H9 (cell line): ENCODE measurements at regions not wholly inside any gene's neighbourhood (a gene's known extent, or its start where the extent isn't known, plus 50 kb on each side); places are given as distances from the start of the nearest gene placed in this dataset.

ENCODE experiments used
- DNase-seq: peaks from one replicate; pipeline ENCODE4 v3.0.0-alpha.2; 2017
- H2AFZ ChIP-seq: one replicate; pipeline ENCODE4 v1.6.1; 2013; ENCODE audit warnings: mild to moderate bottlenecking, low read length, control low read depth, moderate library complexity
- H2AK5ac ChIP-seq: 2 replicates; pipeline ENCODE4 v1.6.1; 2013; ENCODE audit warnings: low read length, control low read depth, mixed read lengths; ENCODE audit not compliant: insufficient read length
- H2BK120ac ChIP-seq: one replicate; pipeline ENCODE4 v1.6.1; 2013; ENCODE audit warnings: low read depth, mild to moderate bottlenecking, low read length, control low read depth, inconsistent platforms; ENCODE audit not compliant: poor library complexity, severe bottlenecking
- H2BK12ac ChIP-seq: 2 replicates; pipeline ENCODE4 v1.6.1; 2013; ENCODE audit warnings: low read length, control low read depth, mixed read lengths, low read depth; ENCODE audit not compliant: insufficient read length
- H2BK15ac ChIP-seq: 2 replicates; pipeline ENCODE4 v1.6.1; 2013; ENCODE audit warnings: low read depth, low read length, control low read depth
- H2BK20ac ChIP-seq: one replicate; pipeline ENCODE4 v1.6.1; 2013; ENCODE audit warnings: low read depth, mild to moderate bottlenecking, low read length, control low read depth, inconsistent platforms; ENCODE audit not compliant: poor library complexity, severe bottlenecking
- H2BK5ac ChIP-seq: 2 replicates; pipeline ENCODE4 v1.6.1; 2013; ENCODE audit warnings: low read length, control low read depth, mixed read lengths; ENCODE audit not compliant: insufficient read length
- H3K14ac ChIP-seq: 2 replicates; pipeline ENCODE4 v1.6.1; 2013; ENCODE audit warnings: low read length, control low read depth; ENCODE audit not compliant: insufficient read depth
- H3K18ac ChIP-seq: 2 replicates; pipeline ENCODE4 v1.6.1; 2013; ENCODE audit warnings: low read depth, mild to moderate bottlenecking, mixed read lengths, low read length, control low read depth; ENCODE audit not compliant: insufficient read length
- H3K23ac ChIP-seq: 2 replicates; pipeline ENCODE4 v1.6.1; 2013; ENCODE audit warnings: low read length, control low read depth, mixed read lengths, low read depth; ENCODE audit not compliant: insufficient read length
- H3K23me2 ChIP-seq: 2 replicates; pipeline ENCODE4 v1.6.1; 2013; ENCODE audit warnings: low read depth, mild to moderate bottlenecking, mixed read lengths, low read length, control low read depth; ENCODE audit not compliant: insufficient read length, poor library complexity, severe bottlenecking
- H3K27ac ChIP-seq: 2 replicates; pipeline ENCODE4 v1.5.1; 2013; ENCODE audit warnings: low read length, control low read depth, mixed read lengths, low read depth; ENCODE audit not compliant: insufficient read length
- H3K27me3 ChIP-seq: 2 replicates; pipeline ENCODE4 v1.6.1; 2013; ENCODE audit warnings: low read length, control low read depth, inconsistent platforms; ENCODE audit not compliant: insufficient read depth
- H3K4ac ChIP-seq: 2 replicates; pipeline ENCODE4 v1.6.1; 2013; ENCODE audit warnings: low read depth, mild to moderate bottlenecking, control low read depth, inconsistent platforms, low read length, moderate library complexity
- H3K4me1 ChIP-seq: 2 replicates; pipeline ENCODE4 v1.6.1; 2013; ENCODE audit warnings: low read length, control low read depth, inconsistent platforms; ENCODE audit not compliant: insufficient read depth
- H3K4me2 ChIP-seq: 2 replicates; pipeline ENCODE4 v1.6.1; 2013; ENCODE audit warnings: low read length, control low read depth, mixed read lengths; ENCODE audit not compliant: insufficient read length, insufficient read depth
- H3K56ac ChIP-seq: 2 replicates; pipeline ENCODE4 v1.6.1; 2013; ENCODE audit warnings: low read depth, mild to moderate bottlenecking, mixed read lengths, low read length, control low read depth; ENCODE audit not compliant: insufficient read length
- H3K79me1 ChIP-seq: 2 replicates; pipeline ENCODE4 v1.6.1; 2013; ENCODE audit warnings: low read depth, mild to moderate bottlenecking, moderate library complexity, low read length, control low read depth, inconsistent platforms; ENCODE audit not compliant: insufficient read depth, poor library complexity, severe bottlenecking
- H3K79me2 ChIP-seq: 2 replicates; pipeline ENCODE4 v1.6.1; 2013; ENCODE audit warnings: low read length, control low read depth, inconsistent platforms; ENCODE audit not compliant: insufficient read depth
- H3K9ac ChIP-seq: 2 replicates; pipeline ENCODE4 v1.6.1; 2013; ENCODE audit warnings: low read length, control low read depth, mixed read lengths; ENCODE audit not compliant: insufficient read length; ENCODE audit errors: extremely low read depth
- H3K9me3 ChIP-seq: one replicate; pipeline ENCODE4 v1.6.1; 2013; ENCODE audit warnings: low read depth, low read length, inconsistent platforms; ENCODE audit not compliant: control insufficient read depth
- H3T11ph ChIP-seq: one replicate; pipeline ENCODE4 v1.6.1; 2013; ENCODE audit warnings: mild to moderate bottlenecking, low read length, control low read depth, inconsistent platforms
- H4K20me1 ChIP-seq: one replicate; pipeline ENCODE4 v1.6.1; 2013; ENCODE audit not compliant: control insufficient read depth, insufficient read length, insufficient read depth
- H4K5ac ChIP-seq: 2 replicates; pipeline ENCODE4 v1.6.1; 2013; ENCODE audit warnings: low read depth, mild to moderate bottlenecking, mixed read lengths, low read length, control low read depth; ENCODE audit not compliant: insufficient read length
- H4K8ac ChIP-seq: replicated peaks from 2 replicates; pipeline ENCODE4 v1.6.1; 2013; ENCODE audit warnings: low read length, control low read depth, mixed read lengths, low read depth; ENCODE audit not compliant: insufficient read length
- H4K91ac ChIP-seq: 2 replicates; pipeline ENCODE4 v1.6.1; 2013; ENCODE audit warnings: low read depth, mild to moderate bottlenecking, moderate library complexity, mixed read lengths, low read length, control low read depth; ENCODE audit not compliant: insufficient read length
- H3K27ac Mint-ChIP-seq, 3 experiments: 2 replicates in 2 of 3; 3 replicates in 1 of 3; pipeline ENCODE4 v1.8.0; 2020 to 2021; ENCODE audit warnings: mixed read lengths in 3 of 3, mild to moderate bottlenecking in 1 of 3, moderate library complexity in 1 of 3
- H3K27me3 Mint-ChIP-seq: 2 replicates; pipeline ENCODE4 v1.8.0; 2021; ENCODE audit warnings: low read depth, mild to moderate bottlenecking, moderate library complexity, mixed read lengths
- H3K36me3 Mint-ChIP-seq, 3 experiments: 2 replicates in 2 of 3; 3 replicates in 1 of 3; pipeline ENCODE4 v1.8.0; 2020 to 2021; ENCODE audit warnings: low read depth in 3 of 3, mixed read lengths in 3 of 3; ENCODE audit not compliant: insufficient read depth in 1 of 3
- H3K4me1 Mint-ChIP-seq, 2 experiments: 2 replicates each; pipeline ENCODE4 v1.8.0; 2020; ENCODE audit warnings: mixed read lengths in 2 of 2
- H3K4me3 Mint-ChIP-seq, 2 experiments: 2 replicates in 1 of 2; 3 replicates in 1 of 2; pipeline ENCODE4 v1.8.0; 2020 to 2021; ENCODE audit warnings: mild to moderate bottlenecking in 2 of 2, mixed read lengths in 2 of 2, moderate library complexity in 1 of 2
- H3K9me3 Mint-ChIP-seq, 2 experiments: 2 replicates in 1 of 2; 3 replicates in 1 of 2; pipeline ENCODE4 v1.8.0; 2020; ENCODE audit warnings: mild to moderate bottlenecking in 2 of 2, mixed read lengths in 2 of 2, moderate library complexity in 1 of 2
- WGBS: extraction: QIAGEN DNeasy Blood & Tissue Kit; methylation state at CpG from one replicate; pipeline ENCODE4 v1.1.7; 2013; ENCODE audit warnings: missing lambda C conversion rate, low lambda C conversion rate, mixed read lengths; ENCODE audit not compliant: insufficient read length; ENCODE audit errors: extremely low coverage; 5-methylcytosine and 5-hydroxymethylcytosine counted together
- TF ChIP-seq, protein P1 (sequence below): fragments of 200-600 bp; sonication (generic); conservative IDR thresholded peaks from 3 replicates; pipeline ENCODE4 v1.8.0; 2021; ENCODE audit warnings: antibody characterized with exemption, mild to moderate bottlenecking

DNA sequence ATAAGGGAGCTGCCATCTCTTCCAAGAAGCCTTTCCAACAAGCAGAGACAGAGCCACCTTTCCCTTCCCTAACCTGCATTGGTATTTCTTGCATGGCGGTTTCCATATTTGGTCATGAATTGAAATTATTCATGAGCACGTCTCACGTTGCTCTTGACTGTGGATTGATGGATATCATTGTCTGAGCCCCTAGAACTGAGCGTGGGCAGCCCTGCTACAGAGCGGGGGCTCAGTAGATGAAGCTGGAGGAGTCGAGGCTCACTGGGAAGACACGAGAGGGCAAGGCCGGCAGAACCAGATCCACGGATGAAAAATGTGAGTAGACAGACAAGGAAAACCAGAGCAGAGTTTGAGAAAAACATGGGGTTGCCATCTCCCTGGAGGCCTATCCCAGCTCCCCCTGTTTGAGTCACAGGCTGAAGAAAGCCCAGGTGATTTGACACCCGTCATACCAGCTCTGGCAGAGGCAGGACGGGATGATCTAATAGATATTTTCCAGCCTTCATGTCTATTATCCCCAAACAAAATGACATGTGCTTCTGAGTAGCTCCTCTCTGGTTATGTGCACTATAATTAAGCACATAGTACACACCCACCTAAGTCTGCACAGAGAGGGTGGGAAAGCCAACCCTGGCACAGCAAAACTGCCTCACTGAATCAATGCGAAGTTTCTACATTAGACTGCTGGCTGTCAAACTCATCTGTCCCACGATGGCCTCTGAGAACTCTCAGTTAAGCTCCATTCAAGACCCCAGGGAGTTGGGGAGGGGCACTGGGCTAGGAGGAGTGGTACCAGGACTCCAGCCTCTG lies 363.5 kb upstream of the KLHL29 start:
- TF ChIP-seq, protein P1, sequence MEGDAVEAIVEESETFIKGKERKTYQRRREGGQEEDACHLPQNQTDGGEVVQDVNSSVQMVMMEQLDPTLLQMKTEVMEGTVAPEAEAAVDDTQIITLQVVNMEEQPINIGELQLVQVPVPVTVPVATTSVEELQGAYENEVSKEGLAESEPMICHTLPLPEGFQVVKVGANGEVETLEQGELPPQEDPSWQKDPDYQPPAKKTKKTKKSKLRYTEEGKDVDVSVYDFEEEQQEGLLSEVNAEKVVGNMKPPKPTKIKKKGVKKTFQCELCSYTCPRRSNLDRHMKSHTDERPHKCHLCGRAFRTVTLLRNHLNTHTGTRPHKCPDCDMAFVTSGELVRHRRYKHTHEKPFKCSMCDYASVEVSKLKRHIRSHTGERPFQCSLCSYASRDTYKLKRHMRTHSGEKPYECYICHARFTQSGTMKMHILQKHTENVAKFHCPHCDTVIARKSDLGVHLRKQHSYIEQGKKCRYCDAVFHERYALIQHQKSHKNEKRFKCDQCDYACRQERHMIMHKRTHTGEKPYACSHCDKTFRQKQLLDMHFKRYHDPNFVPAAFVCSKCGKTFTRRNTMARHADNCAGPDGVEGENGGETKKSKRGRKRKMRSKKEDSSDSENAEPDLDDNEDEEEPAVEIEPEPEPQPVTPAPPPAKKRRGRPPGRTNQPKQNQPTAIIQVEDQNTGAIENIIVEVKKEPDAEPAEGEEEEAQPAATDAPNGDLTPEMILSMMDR: no peak
- Histone ChIP-seq H4K91ac (no peak overlapping the region), H4K8ac (no peak overlapping the region), H3T11ph (no peak overlapping the region), H3K18ac (no peak overlapping the region), H3K79me2 (no peaks in the 10 kb centered on the region), H2BK20ac (no peak overlapping the region), H3K4me1 (no peaks in the 10 kb centered on the region; the same call in 1 of the 2 replicates), H3K27me3 (no peaks in the 10 kb centered on the region), H3K23ac (no peak overlapping the region), H3K9me3 (no peaks in the 10 kb centered on the region), H3K14ac (no peak overlapping the region), H2BK5ac (no peak overlapping the region), H2AK5ac (no peak overlapping the region), H3K4ac (no peak overlapping the region), H4K5ac (no peak overlapping the region), H3K23me2 (no peaks in the 10 kb centered on the region), H3K9ac (no peak overlapping the region), H4K20me1 (no peaks in the 10 kb centered on the region), H2BK120ac (no peak overlapping the region), H2BK15ac (no peak overlapping the region), H3K4me2 (no peak overlapping the region), H2AFZ (no peak overlapping the region), H3K79me1 (no peaks in the 10 kb centered on the region), H3K27ac (no peak overlapping the region), H3K56ac (no peak overlapping the region), H2BK12ac (no peak overlapping the region)
- Mint-ChIP-seq H3K4me1 (peaks cover 8 to 20% of the 10 kb centered on the region in 2 experiments), H3K4me3 (no peak overlapping the region), H3K27ac (no peak overlapping the region), H3K9me3 (0 out of 5 replicates have a peak, but pooled peaks cover 0 to 2% of the 10 kb centered on the region in 2 experiments), H3K27me3 (peaks cover 1% of the 10 kb centered on the region; the same call in 1 of the 2 replicates), H3K36me3 (peaks cover 0 to 2% (median 0%) of the 10 kb centered on the region in 3 experiments; a peak in 1 of 7 replicates)
- WGBS: no CpG with 5 or more reads among the region's 13 CpGs
- DNase-seq: no peak
